HepG2 (cell line): ENCODE measurements at regions not wholly inside any gene's neighbourhood (a gene's known extent, or its start where the extent isn't known, plus 50 kb on each side); places are given as distances from the start of the nearest gene placed in this dataset.

Experiments
- ATAC-seq: fragments of 200-7000 bp; cut with Tn5 transposase; 3 replicates; pipeline ENCODE4 v1.9.1; 2020; ENCODE audit warnings: mild to moderate bottlenecking, moderate library complexity
- BruUV-seq: library from RNA; stranded (reverse); fragments of 400-500 nt; replicated peaks from 2 replicates; lab custom pipeline; 2021; lab: Mats Ljungman, UMichigan
- CTCF ChIA-PET: fragments of 300-600 bp; formaldehyde crosslinking; extraction: SDS; loops from one replicate; lab custom pipeline; 2021; ENCODE audit warnings: low total read pairs, inconsistent platforms, low intra/inter-chr PET ratio; lab: Yijun Ruan, JAX
- POLR2A ChIA-PET: fragments of 350-600 bp; sonication (Branson Sonifier 250); formaldehyde crosslinking; loops from one replicate; lab custom pipeline; 2020; ENCODE audit warnings: antibody characterized with exemption, inconsistent platforms; lab: Yijun Ruan, JAX
- DNase-seq: peaks from one replicate; pipeline ENCODE4 v3.0.0-alpha.2; 2015; ENCODE audit warnings: low spot score
- FAIRE-seq: peaks from 3 replicates; lab custom pipeline; 2011; peaks lifted over from hg19 to GRCh38; lab: Jason Lieb, UNC
- H2AFZ ChIP-seq: one replicate; pipeline ENCODE4 v1.6.1; 2011; ENCODE audit warnings: low read length, inconsistent platforms
- H3K27ac ChIP-seq: fragments of 300-600 bp; 3 replicates; pipeline ENCODE4 v1.8.0; 2011; ENCODE audit warnings: mixed run types, mild to moderate bottlenecking, mixed read lengths, low read length, inconsistent platforms; ENCODE audit not compliant: insufficient read depth; ENCODE audit errors: extremely low read length
- H3K27me3 ChIP-seq, 2 experiments: fragments of 200-600 bp in 1 of 2; 2 replicates in 1 of 2; 3 replicates in 1 of 2; pipeline versions ENCODE4 v1.6.0 to v1.8.0; 2011; ENCODE audit warnings: low read length in 2 of 2, mild to moderate bottlenecking in 2 of 2, moderate library complexity in 2 of 2, inconsistent platforms in 1 of 2; ENCODE audit not compliant: insufficient read depth in 2 of 2, control insufficient read depth in 1 of 2
- H3K36me3 ChIP-seq, 2 experiments: fragments of 200-600 bp in 1 of 2; replicated peaks in 1 of 2; 2 replicates in 1 of 2; 3 replicates in 1 of 2; pipeline versions ENCODE4 v1.5.1 to v1.8.0; 2011; ENCODE audit warnings: low read length in 2 of 2, inconsistent platforms in 1 of 2; ENCODE audit not compliant: insufficient read depth in 2 of 2, control insufficient read depth in 1 of 2
- H3K4me1 ChIP-seq: 2 replicates; pipeline ENCODE4 v1.5.1; 2012; ENCODE audit warnings: low read length, inconsistent platforms; ENCODE audit not compliant: insufficient read depth
- H3K4me2 ChIP-seq: 2 replicates; pipeline ENCODE4 v1.6.0; 2011; ENCODE audit warnings: low read depth, low read length, inconsistent platforms
- H3K4me3 ChIP-seq, 3 experiments: fragments of 200-600 bp in 1 of 3; sonication (generic), shearing (Covaris generic) in 1 of 3; replicated peaks in 1 of 3; 2 replicates each; pipeline ENCODE4 v1.5.1; 2011 to 2016; ENCODE audit warnings: low read length in 3 of 3, inconsistent platforms in 2 of 3, low read depth in 2 of 3, mild to moderate bottlenecking in 2 of 3, control low read depth in 1 of 3, mixed read lengths in 1 of 3; ENCODE audit not compliant: insufficient read depth in 1 of 3
- H3K79me2 ChIP-seq: one replicate; pipeline ENCODE4 v1.6.1; 2011; ENCODE audit warnings: low read length, inconsistent platforms; ENCODE audit not compliant: insufficient read depth
- H3K9ac ChIP-seq: 2 replicates; pipeline ENCODE4 v1.6.0; 2011; ENCODE audit warnings: mild to moderate bottlenecking, low read depth, low read length, inconsistent platforms; ENCODE audit not compliant: insufficient read depth
- H3K9me3 ChIP-seq: 2 replicates; pipeline ENCODE4 v1.5.1; 2012; ENCODE audit warnings: mild to moderate bottlenecking, low read length
- H4K20me1 ChIP-seq: 2 replicates; pipeline ENCODE4 v1.6.0; 2011; ENCODE audit warnings: inconsistent platforms, mild to moderate bottlenecking, low read length, moderate library complexity; ENCODE audit not compliant: insufficient read depth
- CCDC6 ChIP-seq: sonication (generic); formaldehyde crosslinking; IDR thresholded peaks from 2 replicates; pipeline ENCODE4 v1.8.1; 2022; ENCODE audit warnings: mild to moderate bottlenecking, missing genetic modification reagents, moderate library complexity
- FLYWCH1 ChIP-seq: sonication (generic); formaldehyde crosslinking; IDR thresholded peaks from 2 replicates; pipeline ENCODE4 v1.8.1; 2023; ENCODE audit warnings: mild to moderate bottlenecking, missing genetic modification reagents
- GABPA ChIP-seq, 2 experiments: IDR thresholded peaks; 2 replicates each; pipeline ENCODE4 v1.6.1; 2011 to 2016; ENCODE audit warnings: low read depth in 2 of 2, low read length in 1 of 2, missing biosample characterization in 1 of 2, missing genetic modification characterization in 1 of 2
- KLF16 ChIP-seq, 2 experiments: sonication (generic) in 1 of 2; formaldehyde crosslinking in 1 of 2; IDR thresholded peaks; 2 replicates each; pipeline versions ENCODE4 v1.6.1 to v1.8.0; 2016 to 2023; ENCODE audit warnings: missing genetic modification reagents in 2 of 2, missing compliant biosample characterization in 1 of 2
- KMT2B ChIP-seq: IDR thresholded peaks from 2 replicates; pipeline ENCODE4 v1.6.1; 2016; ENCODE audit warnings: missing genetic modification reagents, missing compliant biosample characterization
- PAF1 ChIP-seq: IDR thresholded peaks from 2 replicates; pipeline ENCODE4 v1.6.1; 2016; ENCODE audit warnings: missing genetic modification reagents, missing compliant biosample characterization
- PHF20 ChIP-seq: sonication (generic); formaldehyde crosslinking; IDR thresholded peaks from 2 replicates; pipeline ENCODE4 v1.5.0; 2020; ENCODE audit warnings: mild to moderate bottlenecking, missing genetic modification reagents
- SMC3 ChIP-seq: IDR thresholded peaks from 2 replicates; pipeline ENCODE4 v1.6.1; 2011; ENCODE audit warnings: low read length, improper control_type of control experiment
- TAF15 ChIP-seq: fragments of 200-400 bp; formaldehyde crosslinking; IDR thresholded peaks from one replicate; pipeline ENCODE4 v1.6.1; 2018; ENCODE audit warnings: mild to moderate bottlenecking, low read depth, low read length; ENCODE audit not compliant: poor library complexity, severe bottlenecking
- TCF7 ChIP-seq: sonication (generic); IDR thresholded peaks from 2 replicates; pipeline ENCODE4 v1.6.1; 2016; ENCODE audit warnings: antibody characterized with exemption, low read depth
- TGIF2 ChIP-seq: IDR thresholded peaks from 2 replicates; pipeline ENCODE4 v1.6.1; 2016; ENCODE audit warnings: control low read depth, missing compliant biosample characterization
- XRCC5 ChIP-seq: fragments of 200-400 bp; formaldehyde crosslinking; optimal IDR thresholded peaks from 2 replicates; pipeline ENCODE3; 2017; ENCODE audit warnings: mild to moderate bottlenecking, low read length
- ZFP36L2 ChIP-seq: sonication (generic); formaldehyde crosslinking; IDR thresholded peaks from 2 replicates; pipeline ENCODE4 v1.4.0; 2020; ENCODE audit warnings: missing genetic modification reagents
- ZFYVE20 ChIP-seq: sonication (generic); formaldehyde crosslinking; IDR thresholded peaks from 2 replicates; pipeline ENCODE4 v1.8.0; 2023; ENCODE audit warnings: low read depth, mild to moderate bottlenecking, moderate library complexity, missing genetic modification reagents, borderline replicate concordance
- ZNF253 ChIP-seq: sonication (generic); formaldehyde crosslinking; IDR thresholded peaks from 2 replicates; pipeline ENCODE4 v1.8.0; 2022; ENCODE audit warnings: mild to moderate bottlenecking, missing genetic modification reagents, borderline replicate concordance
- ZNF367 ChIP-seq: sonication (generic); formaldehyde crosslinking; IDR thresholded peaks from 2 replicates; pipeline ENCODE4 v1.4.0; 2020; ENCODE audit warnings: missing genetic modification reagents, borderline replicate concordance
- ZNF543 ChIP-seq: sonication (generic); formaldehyde crosslinking; IDR thresholded peaks from 2 replicates; pipeline ENCODE4 v1.4.0; 2020; ENCODE audit warnings: mild to moderate bottlenecking, missing genetic modification reagents
- ZNF713 ChIP-seq: sonication (generic); formaldehyde crosslinking; IDR thresholded peaks from 2 replicates; pipeline ENCODE4 v1.4.0; 2020; ENCODE audit warnings: mild to moderate bottlenecking, missing genetic modification reagents
- ZNF790 ChIP-seq: sonication (generic); formaldehyde crosslinking; IDR thresholded peaks from 2 replicates; pipeline ENCODE4 v1.8.0; 2022; ENCODE audit warnings: missing genetic modification reagents, mild to moderate bottlenecking, borderline replicate concordance
- WGBS: methylation state at CpG from one replicate; pipeline ENCODE4 v1.1.6; 2017; ENCODE audit warnings: low lambda C conversion rate; 5-methylcytosine and 5-hydroxymethylcytosine counted together
- in situ Hi-C: cut with HindIII; loops from 2 replicates; pipeline ENCODE4 v1.10.0; 2017; ENCODE audit warnings: low pct_unique_long_range_greater_than_20kb; ENCODE audit not compliant: extremely low pct_ligation_motif_present
- intact Hi-C: fragments of 100-400 bp; cut with micrococcal nuclease; formaldehyde crosslinking; loops from one replicate; pipeline ENCODE4 v1.10.0; 2022; ENCODE audit not compliant: unreplicated experiment
- TF ChIP-seq, protein P1 (sequence below): sonication (generic); formaldehyde crosslinking; IDR thresholded peaks from 2 replicates; pipeline ENCODE4 v1.8.1; 2023; ENCODE audit warnings: missing genetic modification reagents, mild to moderate bottlenecking, borderline replicate concordance
- TF ChIP-seq, protein P2 (sequence below): IDR thresholded peaks from 2 replicates; pipeline ENCODE4 v1.6.1; 2012; ENCODE audit warnings: low read depth, low read length, improper control_type of control experiment
- TF ChIP-seq, protein P3 (sequence below): sonication (generic); formaldehyde crosslinking; IDR thresholded peaks from 2 replicates; pipeline ENCODE4 v1.4.0; 2020; ENCODE audit warnings: mild to moderate bottlenecking, missing genetic modification reagents

DNA sequence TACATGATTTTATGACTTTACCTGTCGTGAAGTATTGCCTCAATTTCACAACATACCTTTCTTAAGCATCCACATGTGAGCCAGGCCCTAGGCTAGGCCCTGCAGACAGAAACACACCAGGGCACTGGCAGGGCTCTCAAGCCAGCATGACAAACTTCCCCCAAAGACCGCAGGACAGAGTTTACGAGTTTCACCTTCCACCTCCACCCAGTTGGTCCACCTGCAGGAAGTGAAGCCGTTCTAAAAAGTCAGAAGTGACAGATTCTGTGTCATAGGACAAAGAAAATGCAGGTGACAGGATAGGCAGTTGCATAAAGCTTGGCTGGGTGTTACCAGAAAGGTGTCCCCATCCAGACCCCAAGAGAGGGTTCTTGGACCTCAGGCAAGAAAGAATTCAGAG is 382.3 kb downstream of the PCNX1 start (continued):
- no peak for TF ChIP-seq ZFYVE20 (CRISPR knock-in tag)
- TF ChIP-seq PAF1: no peak
- TF ChIP-seq, protein P1, sequence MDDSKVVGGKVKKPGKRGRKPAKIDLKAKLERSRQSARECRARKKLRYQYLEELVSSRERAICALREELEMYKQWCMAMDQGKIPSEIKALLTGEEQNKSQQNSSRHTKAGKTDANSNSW (CRISPR knock-in tag): no peak
- TF ChIP-seq ZNF253 (CRISPR knock-in tag): no peak
- TF ChIP-seq, protein P2, sequence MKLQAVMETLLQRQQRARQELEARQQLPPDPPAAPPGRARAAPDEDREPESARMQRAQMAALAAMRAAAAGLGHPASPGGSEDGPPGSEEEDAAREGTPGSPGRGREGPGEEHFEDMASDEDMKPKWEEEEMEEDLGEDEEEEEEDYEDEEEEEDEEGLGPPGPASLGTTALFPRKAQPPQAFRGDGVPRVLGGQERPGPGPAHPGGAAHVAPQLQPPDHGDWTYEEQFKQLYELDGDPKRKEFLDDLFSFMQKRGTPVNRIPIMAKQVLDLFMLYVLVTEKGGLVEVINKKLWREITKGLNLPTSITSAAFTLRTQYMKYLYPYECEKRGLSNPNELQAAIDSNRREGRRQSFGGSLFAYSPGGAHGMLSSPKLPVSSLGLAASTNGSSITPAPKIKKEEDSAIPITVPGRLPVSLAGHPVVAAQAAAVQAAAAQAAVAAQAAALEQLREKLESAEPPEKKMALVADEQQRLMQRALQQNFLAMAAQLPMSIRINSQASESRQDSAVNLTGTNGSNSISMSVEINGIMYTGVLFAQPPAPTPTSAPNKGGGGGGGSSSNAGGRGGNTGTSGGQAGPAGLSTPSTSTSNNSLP: no peak
- TF ChIP-seq CCDC6: no peak

DNA sequence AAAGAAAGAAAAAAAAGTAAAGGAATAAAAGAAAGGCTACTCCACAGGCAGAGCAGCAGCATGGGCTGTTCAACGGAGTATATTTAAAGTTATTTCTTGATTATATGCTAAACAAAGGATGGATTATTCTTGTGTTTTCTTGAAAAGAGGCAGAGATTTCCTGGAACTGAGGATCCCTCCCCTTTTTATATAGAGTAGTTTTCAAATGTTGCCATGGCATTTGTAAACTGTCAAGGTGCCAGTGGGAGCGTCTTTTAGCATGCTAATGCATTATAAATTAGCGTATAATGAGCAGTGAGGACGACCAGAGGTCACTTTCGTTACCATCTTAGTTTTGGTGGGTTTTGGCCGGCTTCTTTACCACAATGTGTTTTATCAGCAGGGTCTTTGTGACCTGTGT is 383.0 kb downstream of the PCNX1 start:
- no peak for FAIRE-seq
- TF ChIP-seq SMC3 (no peak), TAF15 (no peak), ZNF790 (CRISPR knock-in tag) (no peak), GABPA (IDR thresholded peaks at IDR 0.05; ENCODE audit: low read depth, low read length) (no peak), GABPA (CRISPR knock-in tag; IDR thresholded peaks at IDR 0.05; ENCODE audit: low read depth) (no peak), ZNF367 (no peak), TGIF2 (CRISPR knock-in tag) (no peak), ZFP36L2 (CRISPR knock-in tag) (no peak), XRCC5 (no peak), FLYWCH1 (CRISPR knock-in tag) (no peak), KMT2B (CRISPR knock-in tag) (no peak), PHF20 (CRISPR knock-in tag) (no peak), ZNF713 (CRISPR knock-in tag) (no peak), TCF7 (no peak), KLF16 (CRISPR knock-in tag; IDR thresholded peaks at IDR 0.05) (no peak), ZNF543 (no peak)
- TF ChIP-seq, protein P3, sequence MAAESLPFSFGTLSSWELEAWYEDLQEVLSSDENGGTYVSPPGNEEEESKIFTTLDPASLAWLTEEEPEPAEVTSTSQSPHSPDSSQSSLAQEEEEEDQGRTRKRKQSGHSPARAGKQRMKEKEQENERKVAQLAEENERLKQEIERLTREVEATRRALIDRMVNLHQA: no peak

More for the DNA sequence above, 383.0 kb downstream of the PCNX1 start:
- Histone ChIP-seq H3K4me2 (no peak overlapping the region), H3K79me2 (no peaks in the 10 kb centered on the region), H3K4me1 (no peaks in the 10 kb centered on the region), H4K20me1 (no peaks in the 10 kb centered on the region), H3K36me3 (no peaks in the 10 kb centered on the region), H3K27me3 (peaks cover 0 to 6% of the 10 kb centered on the region in 2 experiments; a peak in 1 of 5 replicates), H2AFZ (no peak overlapping the region), H3K9ac (no peak overlapping the region), H3K4me3 (no peak overlapping the region), H3K27ac (no peak overlapping the region), H3K9me3 (no peaks in the 10 kb centered on the region)
- intact Hi-C loops (no loop called here), in situ Hi-C loops (no loop called here)
- ATAC-seq (no peak), DNase-seq (no peak)
- CTCF ChIA-PET: no interaction called here
- 45% methylated on average over 6 of the region's 6 CpGs for WGBS
- no TSS peak for BruUV-seq
- POLR2A ChIA-PET: no interaction called here
